OCI-LY7 (cell line): ENCODE measurements at regions not wholly inside any gene's neighbourhood (a gene's known extent, or its start where the extent isn't known, plus 50 kb on each side); places are given as distances from the start of the nearest gene placed in this dataset.

Experiments used
- BruUV-seq: library from RNA; stranded (reverse); fragments of 400-500 nt; replicated peaks from 2 replicates; lab custom pipeline; 2021; lab: Mats Ljungman, UMichigan
- CTCF ChIA-PET: fragments of 300-600 bp; sonication (Branson Sonifier 250); formaldehyde crosslinking; loops from one replicate; lab custom pipeline; 2022; ENCODE audit warnings: antibody characterized with exemption; ENCODE audit not compliant: unreplicated experiment; lab: Charles Lee
- POLR2A ChIA-PET: fragments of 300-600 bp; sonication (Branson Sonifier 250); formaldehyde crosslinking; loops from one replicate; lab custom pipeline; 2022; ENCODE audit warnings: antibody characterized with exemption; lab: Charles Lee
- DNase-seq: peaks from one replicate; pipeline ENCODE4 v3.0.0-alpha.2; 2015; ENCODE audit warnings: low spot score
- H2AFZ ChIP-seq: fragments of 200-600 bp; sonication (generic), shearing (Covaris generic); 2 replicates; pipeline ENCODE4 v1.6.1; 2014; ENCODE audit warnings: mild to moderate bottlenecking, antibody characterized with exemption, low read length, moderate library complexity
- H3K27ac ChIP-seq: fragments of 200-600 bp; sonication (generic); 2 replicates; pipeline ENCODE4 v1.5.1; 2014; ENCODE audit warnings: mixed run types, low read depth, mild to moderate bottlenecking, moderate library complexity, low read length, inconsistent platforms; ENCODE audit not compliant: poor library complexity, severe bottlenecking
- H3K36me3 ChIP-seq: fragments of 200-600 bp; sonication (generic); 2 replicates; pipeline ENCODE4 v1.6.1; 2014; ENCODE audit warnings: mild to moderate bottlenecking, antibody characterized with exemption, low read length, moderate library complexity, mixed read lengths; ENCODE audit not compliant: insufficient read depth
- H3K4me1 ChIP-seq: fragments of 200-600 bp; sonication (generic); 2 replicates; pipeline ENCODE4 v1.5.1; 2014; ENCODE audit warnings: mild to moderate bottlenecking, low read length; ENCODE audit not compliant: insufficient read depth, poor library complexity, severe bottlenecking
- H3K4me2 ChIP-seq: fragments of 200-600 bp; sonication (generic); 2 replicates; pipeline ENCODE4 v1.6.1; 2014; ENCODE audit warnings: mild to moderate bottlenecking, low read length
- H3K4me3 ChIP-seq: fragments of 200-600 bp; sonication (generic); 2 replicates; pipeline ENCODE4 v1.5.1; 2014; ENCODE audit warnings: mild to moderate bottlenecking, low read depth, low read length; ENCODE audit not compliant: poor library complexity, severe bottlenecking
- H3K79me2 ChIP-seq: fragments of 200-600 bp; sonication (generic); 2 replicates; pipeline ENCODE4 v1.6.1; 2016; ENCODE audit warnings: low read depth, mild to moderate bottlenecking, low read length, moderate library complexity, mixed read lengths; ENCODE audit not compliant: insufficient read depth
- H3K9me2 ChIP-seq: fragments of 200-600 bp; sonication (generic); 2 replicates; pipeline ENCODE4 v1.6.1; 2016; ENCODE audit warnings: mild to moderate bottlenecking, low read length, mixed read lengths; ENCODE audit not compliant: insufficient read depth
- H3K9me3 ChIP-seq: fragments of 200-600 bp; sonication (generic); 2 replicates; pipeline ENCODE4 v1.6.1; 2014; ENCODE audit warnings: mild to moderate bottlenecking, mixed run types, low read length, mixed read lengths
- H4K20me1 ChIP-seq: fragments of 200-600 bp; sonication (generic); 2 replicates; pipeline ENCODE4 v1.6.1; 2014; ENCODE audit warnings: mild to moderate bottlenecking, antibody characterized with exemption, low read length, moderate library complexity, mixed read lengths; ENCODE audit not compliant: insufficient read depth
- CTCF ChIP-seq: fragments of 200-600 bp; sonication (generic); conservative IDR thresholded peaks from 2 replicates; pipeline ENCODE4 v1.5.1; 2014; ENCODE audit warnings: mild to moderate bottlenecking, antibody characterized with exemption, low read length, moderate library complexity, mixed read lengths
- EZH2phosphoT487 ChIP-seq: fragments of 200-600 bp; sonication (generic); IDR thresholded peaks from 2 replicates; pipeline ENCODE4 v1.6.1; 2018; ENCODE audit warnings: low read depth, borderline replicate concordance, mild to moderate bottlenecking, mixed run types, antibody characterized with exemption, low read length, moderate library complexity, mixed read lengths
- intact Hi-C: fragments of 100-400 bp; cut with micrococcal nuclease; formaldehyde crosslinking; loops from one replicate; pipeline ENCODE4 v1.10.0; 2022; ENCODE audit not compliant: unreplicated experiment

DNA sequence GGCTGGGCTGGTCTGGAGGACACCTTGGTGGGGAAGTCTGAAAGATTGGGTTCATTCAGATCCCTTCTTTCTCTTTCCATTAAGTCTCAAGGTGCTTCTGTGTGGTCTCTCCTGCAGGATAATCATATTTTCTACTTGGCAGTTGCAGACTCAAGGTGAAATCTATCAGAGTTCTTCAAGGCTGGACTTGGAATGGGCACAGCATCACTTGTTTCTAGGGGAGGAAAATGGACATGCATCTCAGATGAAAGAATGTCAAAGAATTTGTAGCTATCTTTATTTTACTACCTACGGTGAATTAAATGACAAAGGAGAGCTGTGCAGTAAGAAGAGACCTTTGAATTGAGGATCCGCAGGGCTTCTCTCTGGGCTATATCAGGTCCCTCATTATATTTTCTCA is 69.8 kb upstream of the PAPPA start:
- no peaks in the 10 kb centered on the region for H3K4me1 ChIP-seq
- no peaks in the 10 kb centered on the region for H3K79me2 ChIP-seq
- DNase-seq = no peak
- ChIA-PET CTCF (no interaction called here), POLR2A (no interaction called here)
- no peaks in the 10 kb centered on the region for H3K9me2 ChIP-seq
- H3K36me3 ChIP-seq = no peaks in the 10 kb centered on the region
- H3K9me3 ChIP-seq = no peaks in the 10 kb centered on the region
- no peak overlapping the region for H3K4me2 ChIP-seq
- TF ChIP-seq EZH2phosphoT487 (no peak), CTCF (no peak)
- H3K27ac ChIP-seq = no peak overlapping the region
- intact Hi-C loops = no loop called here
- no peaks in the 10 kb centered on the region for H4K20me1 ChIP-seq
- H3K4me3 ChIP-seq = no peak overlapping the region
- no TSS peak for BruUV-seq
- no peak overlapping the region for H2AFZ ChIP-seq

DNA sequence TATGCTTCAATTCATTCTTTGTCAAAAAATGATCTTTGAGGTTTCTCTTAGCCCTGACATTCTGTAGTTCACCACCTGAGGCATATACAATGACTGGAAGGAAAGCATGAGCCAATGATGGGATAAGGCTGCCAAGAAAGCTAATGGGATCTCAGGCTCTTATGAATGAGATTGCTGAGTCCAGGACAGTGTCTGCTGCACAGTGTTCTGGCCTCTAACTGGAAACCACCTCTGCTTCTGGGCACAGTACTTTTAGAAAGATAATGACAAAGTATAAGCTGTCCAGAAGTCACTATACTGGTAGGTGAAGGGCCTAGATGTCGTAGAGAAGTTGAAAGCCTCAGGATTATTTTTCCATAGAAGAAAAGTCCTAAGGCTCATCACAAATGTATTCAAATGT is 69.1 kb upstream of the PAPPA start:
- ChIA-PET POLR2A (no interaction called here), CTCF (no interaction called here)
- Histone ChIP-seq H3K36me3 (no peaks in the 10 kb centered on the region), H4K20me1 (no peaks in the 10 kb centered on the region), H3K9me3 (no peaks in the 10 kb centered on the region), H2AFZ (no peak overlapping the region), H3K27ac (no peak overlapping the region), H3K79me2 (no peaks in the 10 kb centered on the region), H3K9me2 (no peaks in the 10 kb centered on the region), H3K4me3 (no peak overlapping the region), H3K4me1 (no peaks in the 10 kb centered on the region), H3K4me2 (no peak overlapping the region)
- no peak for DNase-seq
- no TSS peak for BruUV-seq
- TF ChIP-seq EZH2phosphoT487 (no peak), CTCF (no peak)
- intact Hi-C loops = no loop called here

GRCh38 chr9:116087246-116087645 is 66.3 kb upstream of the PAPPA start:
- BruUV-seq = no TSS peak

More at GRCh38 chr9:116087246-116087645, 66.3 kb upstream of the PAPPA start:
- Histone ChIP-seq H3K4me1 (no peaks in the 10 kb centered on the region), H3K27ac (no peak overlapping the region), H3K4me2 (no peak overlapping the region), H3K36me3 (no peaks in the 10 kb centered on the region), H2AFZ (no peak overlapping the region), H3K9me2 (no peaks in the 10 kb centered on the region), H4K20me1 (no peaks in the 10 kb centered on the region), H3K9me3 (no peaks in the 10 kb centered on the region), H3K79me2 (no peaks in the 10 kb centered on the region), H3K4me3 (no peak overlapping the region)
- ChIA-PET CTCF (no interaction called here), POLR2A (no interaction called here)
- DNase-seq = no peak
- TF ChIP-seq CTCF (no peak), EZH2phosphoT487 (no peak)
- intact Hi-C loops = no loop called here
